ENCODE measurements at regions not wholly inside any gene's neighbourhood (a gene's known extent, or its start where the extent isn't known, plus 50 kb on each side); places are given as distances from the start of the nearest gene placed in this dataset.
"Not testable (repeated sequence)": the region's sequence is repeated elsewhere in the genome, so short reads cannot be mapped to it uniquely, and the experiment has no call there.

DNA sequence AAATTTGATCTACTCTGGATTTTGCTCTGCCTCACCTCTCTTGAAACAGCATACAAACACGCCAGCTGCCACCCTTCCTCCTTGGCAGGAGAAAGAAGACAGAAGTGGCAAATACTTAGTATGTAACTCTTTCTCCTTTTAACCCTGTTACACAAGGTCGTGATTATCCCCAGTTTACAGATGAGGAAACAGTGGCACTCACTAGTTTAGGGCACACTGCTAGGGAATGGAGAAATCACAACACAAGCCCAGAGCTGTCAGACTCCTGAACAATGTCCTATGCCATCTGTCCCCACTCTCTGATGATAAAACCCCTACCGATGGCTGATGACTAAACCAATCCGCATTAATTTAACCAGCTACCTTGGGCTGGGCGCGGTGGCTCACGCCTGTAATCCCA lies 79.7 kb downstream of the FGD2 start:
- no peaks in the 10 kb centered on the region for H3K27me3 Mint-ChIP-seq
- ChIA-PET POLR2A (interaction anchor here (0.7 kb wide), 1 partner anchor 52 kb away, joined by 3 read pairs; no protein-coding TSS in a partner anchor), CTCF (interaction anchor here (1.2 kb wide), 1 partner anchor 67 kb away, joined by 3 read pairs; no protein-coding TSS in a partner anchor)
- H3K36me3 Mint-ChIP-seq (ENCODE audit: low read depth) = no peaks in the 10 kb centered on the region
- TF ChIP-seq, protein P1, sequence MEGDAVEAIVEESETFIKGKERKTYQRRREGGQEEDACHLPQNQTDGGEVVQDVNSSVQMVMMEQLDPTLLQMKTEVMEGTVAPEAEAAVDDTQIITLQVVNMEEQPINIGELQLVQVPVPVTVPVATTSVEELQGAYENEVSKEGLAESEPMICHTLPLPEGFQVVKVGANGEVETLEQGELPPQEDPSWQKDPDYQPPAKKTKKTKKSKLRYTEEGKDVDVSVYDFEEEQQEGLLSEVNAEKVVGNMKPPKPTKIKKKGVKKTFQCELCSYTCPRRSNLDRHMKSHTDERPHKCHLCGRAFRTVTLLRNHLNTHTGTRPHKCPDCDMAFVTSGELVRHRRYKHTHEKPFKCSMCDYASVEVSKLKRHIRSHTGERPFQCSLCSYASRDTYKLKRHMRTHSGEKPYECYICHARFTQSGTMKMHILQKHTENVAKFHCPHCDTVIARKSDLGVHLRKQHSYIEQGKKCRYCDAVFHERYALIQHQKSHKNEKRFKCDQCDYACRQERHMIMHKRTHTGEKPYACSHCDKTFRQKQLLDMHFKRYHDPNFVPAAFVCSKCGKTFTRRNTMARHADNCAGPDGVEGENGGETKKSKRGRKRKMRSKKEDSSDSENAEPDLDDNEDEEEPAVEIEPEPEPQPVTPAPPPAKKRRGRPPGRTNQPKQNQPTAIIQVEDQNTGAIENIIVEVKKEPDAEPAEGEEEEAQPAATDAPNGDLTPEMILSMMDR (IDR thresholded peaks at IDR 0.05) = no peak
- ATAC-seq (no peak), DNase-seq (no peak)
- intact Hi-C loops (cut with micrococcal nuclease) = no loop called here
- H3K27ac Mint-ChIP-seq = no peak overlapping the region
- no peaks in the 10 kb centered on the region for H3K4me1 Mint-ChIP-seq (ENCODE audit: low read depth)
- H3K4me3 Mint-ChIP-seq = no peak overlapping the region
- H3K9me3 Mint-ChIP-seq = no peaks in the 10 kb centered on the region

- ChIA-PET POLR2A (no interaction called here), CTCF (interaction anchor here (1.2 kb wide), 1 partner anchor 11 kb away, joined by 3 read pairs; no protein-coding TSS in a partner anchor)
- Mint-ChIP-seq H3K4me1 (ENCODE audit: low read depth) (peaks cover 1% of the 10 kb centered on the region), H3K9me3 (no peaks in the 10 kb centered on the region), H3K27ac (no peak overlapping the region), H3K4me3 (no peak overlapping the region), H3K36me3 (ENCODE audit: low read depth) (no peaks in the 10 kb centered on the region), H3K27me3 (no peaks in the 10 kb centered on the region)
- no peak for DNase-seq
- no peak for ATAC-seq
- intact Hi-C loops (cut with micrococcal nuclease) = no loop called here
- TF ChIP-seq, protein P1 (IDR thresholded peaks at IDR 0.05) = no peak
These were observed 81.1 kb upstream of the PIM1 start for GRCh38 chr6:37088897-37089296.

- POLR2A ChIA-PET = interaction anchor here (0.7 to 1.1 kb wide), 2 partner anchors 38 to 59 kb away, joined by 3 read pairs; no protein-coding TSS in a partner anchor
- DNase-seq (no peak), ATAC-seq (no peak)
- H3K4me1 Mint-ChIP-seq (ENCODE audit: low read depth) = peaks cover 4% of the 10 kb centered on the region
- no peaks in the 10 kb centered on the region for H3K27me3 Mint-ChIP-seq
- H3K4me3 Mint-ChIP-seq = no peak overlapping the region
- intact Hi-C loops (cut with micrococcal nuclease) = no loop called here
- H3K36me3 Mint-ChIP-seq (ENCODE audit: low read depth) = no peaks in the 10 kb centered on the region
- TF ChIP-seq, protein P1 (IDR thresholded peaks at IDR 0.05) = no peak
- no peak overlapping the region for H3K27ac Mint-ChIP-seq
- CTCF ChIA-PET = interaction anchor here (1.2 kb wide), 1 partner anchor 10 kb away, joined by 3 read pairs; no protein-coding TSS in a partner anchor
- no peaks in the 10 kb centered on the region for H3K9me3 Mint-ChIP-seq
These were observed 80.2 kb upstream of the PIM1 start for GRCh38 chr6:37089783-37090182.

DNA sequence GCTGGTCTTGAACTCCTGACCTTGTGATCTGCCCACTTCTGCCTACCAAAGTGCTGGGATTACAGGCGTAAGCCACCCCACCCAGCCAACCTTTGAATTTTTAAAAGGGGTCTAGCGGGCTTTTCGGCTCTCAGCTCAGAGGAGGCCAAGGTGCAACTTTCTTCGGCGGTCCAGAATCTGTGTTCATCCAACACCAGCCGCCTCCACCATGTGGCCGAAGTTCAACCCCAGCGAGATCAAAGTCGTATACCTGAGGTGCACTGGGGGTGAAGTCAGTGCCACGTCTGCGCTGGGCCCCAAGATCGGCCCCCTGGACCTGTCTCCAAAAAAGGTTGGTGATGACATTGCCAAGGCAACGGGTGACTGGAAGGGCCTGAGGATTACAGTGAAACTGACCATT lies 78.8 kb upstream of the PIM1 start:
- H3K36me3 Mint-ChIP-seq (ENCODE audit: low read depth); H3K27me3 Mint-ChIP-seq; H3K9me3 Mint-ChIP-seq; CTCF ChIA-PET; H3K27ac Mint-ChIP-seq; DNase-seq; intact Hi-C loops (cut with micrococcal nuclease); H3K4me1 Mint-ChIP-seq (ENCODE audit: low read depth); ATAC-seq; POLR2A ChIA-PET; H3K4me3 Mint-ChIP-seq: not testable (repeated sequence)

GRCh38 chr6:37091586-37091985 lies 78.4 kb upstream of the PIM1 start:
- ATAC-seq; DNase-seq; H3K27ac Mint-ChIP-seq; POLR2A ChIA-PET; H3K36me3 Mint-ChIP-seq (ENCODE audit: low read depth); H3K4me1 Mint-ChIP-seq (ENCODE audit: low read depth); H3K9me3 Mint-ChIP-seq; intact Hi-C loops (cut with micrococcal nuclease); CTCF ChIA-PET; H3K27me3 Mint-ChIP-seq; H3K4me3 Mint-ChIP-seq: not testable (repeated sequence)

GRCh38 chr6:37092923-37093727 lies 76.8 kb upstream of the PIM1 start:
- Mint-ChIP-seq H3K4me1 (ENCODE audit: low read depth) (peaks cover 4% of the 10 kb centered on the region), H3K9me3 (no peaks in the 10 kb centered on the region), H3K27me3 (no peaks in the 10 kb centered on the region), H3K27ac (no peak overlapping the region), H3K4me3 (no peak overlapping the region), H3K36me3 (ENCODE audit: low read depth) (no peaks in the 10 kb centered on the region)
- TF ChIP-seq, protein P1 (IDR thresholded peaks at IDR 0.05) = no peak
- no peak for DNase-seq
- intact Hi-C loops (cut with micrococcal nuclease) = no loop called here
- ATAC-seq = no peak
- ChIA-PET POLR2A (no interaction called here), CTCF (no interaction called here)

Data from activated CD8-positive, alpha-beta T cell treated with anti-CD3 and anti-CD28 coated beads for 36 hours (primary cell).